PFSK-1 (cell line): ENCODE measurements at regions not wholly inside any gene's neighbourhood (a gene's known extent, or its start where the extent isn't known, plus 50 kb on each side); places are given as distances from the start of the nearest gene placed in this dataset.

Source experiments
- POLR2AphosphoS5 ChIP-seq: IDR thresholded peaks from 2 replicates; pipeline ENCODE4 v1.6.1; 2012; ENCODE audit warnings: low read depth, mild to moderate bottlenecking, control low read depth, low read length, moderate library complexity
- REST ChIP-seq, 2 experiments: IDR thresholded peaks; 2 replicates each; pipeline versions ENCODE4 v1.6.1 to v1.8.0; 2011 to 2012; ENCODE audit warnings: low read depth in 2 of 2, low read length in 2 of 2, control low read depth in 1 of 2, inconsistent platforms in 1 of 2, mild to moderate bottlenecking in 1 of 2, moderate library complexity in 1 of 2; ENCODE audit not compliant: insufficient read depth in 1 of 2
- SIN3A ChIP-seq: IDR thresholded peaks from 2 replicates; pipeline ENCODE4 v1.6.1; 2012; ENCODE audit warnings: mild to moderate bottlenecking, low read length, moderate library complexity, borderline replicate concordance; ENCODE audit not compliant: insufficient read depth
- TAF1 ChIP-seq: IDR thresholded peaks from 2 replicates; pipeline ENCODE4 v1.6.1; 2012; ENCODE audit warnings: low read length, control low read depth, borderline replicate concordance; ENCODE audit not compliant: insufficient read depth

GRCh38 chr7:41457832-41458437 is 245.0 kb downstream of the INHBA start:
- TF ChIP-seq POLR2AphosphoS5 (no peak), REST (IDR thresholded peaks at IDR 0.05; ENCODE audit: insufficient read depth in 1 of 2, low read depth in 2 of 2, low read length in 2 of 2) (no peak), SIN3A (no peak), TAF1 (no peak)
